HG02981 (cell line): ENCODE measurements at regions not wholly inside any gene's neighbourhood (a gene's known extent, or its start where the extent isn't known, plus 50 kb on each side); places are given as distances from the start of the nearest gene placed in this dataset.
"Not testable (repeated sequence)": the region's sequence is repeated elsewhere in the genome, so short reads cannot be mapped to it uniquely, and the experiment has no call there.

Experiments used
- ATAC-seq: cut with Tn5 transposase; IDR thresholded peaks from one replicate; pipeline ENCODE4 v1.9.1; 2021; ENCODE audit warnings: mild to moderate bottlenecking, moderate library complexity; ENCODE audit not compliant: unreplicated experiment

DNA sequence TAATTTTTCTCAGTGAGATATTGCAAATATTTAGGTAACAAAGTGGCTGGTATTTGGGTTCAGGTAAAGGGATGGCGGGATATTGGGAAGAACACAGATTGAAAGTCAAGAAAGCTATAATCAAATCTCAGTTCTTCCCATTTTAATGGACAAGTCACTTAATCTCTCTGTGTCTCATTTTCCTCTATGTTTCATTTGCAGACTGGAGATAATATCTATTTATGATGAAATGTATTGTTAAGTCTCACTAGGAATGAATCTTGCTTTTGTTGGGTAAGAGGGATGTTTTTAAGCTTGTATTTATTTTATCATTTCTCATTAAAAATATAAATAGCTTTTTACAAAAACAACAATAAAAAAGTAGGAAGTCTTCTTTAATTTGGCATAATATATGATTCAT is 175.4 kb downstream of the ISL1 start:
- ATAC-seq, result no peak

- no peak for ATAC-seq
Measured at GRCh38 chr5:51559339-51559738, 176.1 kb downstream of the ISL1 start.

DNA sequence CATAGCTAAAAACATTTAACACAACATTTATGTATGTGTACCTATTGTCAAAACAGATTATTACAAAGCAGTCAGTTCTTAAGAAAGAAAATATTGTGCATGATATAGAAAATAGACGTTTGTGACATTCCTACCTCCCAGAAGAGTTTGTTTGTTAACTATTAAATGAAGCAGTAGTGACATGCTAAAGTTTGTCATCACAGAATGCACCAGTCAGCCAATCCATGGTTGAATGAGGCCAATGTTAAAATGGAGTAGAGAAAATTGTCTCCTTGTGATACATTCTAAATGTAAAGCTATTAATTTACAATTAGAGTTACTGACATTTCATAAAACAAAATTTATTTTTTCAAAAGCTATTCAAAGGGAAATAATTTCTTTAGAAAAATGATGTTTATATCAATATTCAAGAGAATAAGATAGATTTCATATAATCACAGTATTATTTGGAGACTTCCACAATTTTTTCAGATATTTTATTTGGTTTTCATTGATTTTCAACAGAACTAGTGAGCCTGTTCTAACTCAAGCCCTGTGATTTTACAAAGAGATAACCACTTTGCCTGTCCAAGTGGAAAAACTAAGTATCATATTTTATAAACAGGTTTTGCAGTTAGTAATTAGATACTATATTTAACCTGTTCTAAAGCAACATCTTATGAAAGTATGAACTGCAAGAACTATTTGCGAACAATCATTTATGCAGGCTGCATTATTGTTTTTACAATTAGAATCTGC is 176.8 kb downstream of the ISL1 start:
- ATAC-seq, result no peak

- no peak for ATAC-seq
Measured at GRCh38 chr5:51566953-51567352, 183.7 kb downstream of the ISL1 start.

- no peak for ATAC-seq
Measured at GRCh38 chr5:51567636-51568035, 184.4 kb downstream of the ISL1 start.

DNA sequence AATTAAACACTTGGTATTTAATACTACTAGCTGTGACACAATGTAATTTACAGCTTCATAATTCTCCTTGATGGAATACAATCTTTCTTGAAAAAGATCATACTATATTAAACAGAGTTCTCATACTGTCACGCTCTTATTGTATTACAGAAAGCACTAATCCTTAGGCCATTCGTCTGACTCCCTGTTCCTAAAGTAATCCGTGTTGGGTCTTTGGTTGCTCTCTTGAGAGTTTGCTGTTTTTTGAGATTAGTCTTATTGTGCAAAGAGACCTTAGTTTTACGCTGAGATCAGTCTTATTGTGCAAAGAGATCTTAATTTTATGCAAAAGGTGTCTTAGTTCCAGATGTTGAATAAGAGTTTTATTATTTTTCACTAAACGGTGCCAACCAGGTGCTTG is 190.6 kb downstream of the ISL1 start:
- no peak for ATAC-seq

DNA sequence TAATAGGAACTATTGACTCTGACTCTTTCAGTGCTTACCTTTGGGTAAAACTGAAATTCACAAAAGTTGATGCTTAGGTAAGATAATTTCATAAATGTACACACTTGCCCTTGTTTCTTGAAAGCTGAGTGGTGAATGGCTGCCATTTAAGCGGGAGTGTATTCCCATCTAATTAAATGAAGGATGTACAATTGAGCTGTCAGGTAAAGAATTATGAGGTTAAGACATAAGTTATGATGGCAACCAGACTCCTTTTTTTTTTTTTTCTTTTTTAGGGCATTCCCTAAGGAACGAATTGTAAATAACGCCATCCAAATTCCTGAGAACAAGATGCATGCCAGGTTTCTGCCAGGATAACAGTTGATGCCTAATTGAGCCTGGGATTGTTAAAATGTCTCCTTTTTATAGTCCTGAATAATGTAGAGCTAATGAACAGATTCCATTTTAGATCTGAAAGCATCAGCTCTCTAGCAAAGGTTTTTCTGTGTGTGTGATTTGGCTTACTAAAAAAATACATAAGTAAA is 199.7 kb downstream of the ISL1 start:
- ATAC-seq, result no peak

DNA sequence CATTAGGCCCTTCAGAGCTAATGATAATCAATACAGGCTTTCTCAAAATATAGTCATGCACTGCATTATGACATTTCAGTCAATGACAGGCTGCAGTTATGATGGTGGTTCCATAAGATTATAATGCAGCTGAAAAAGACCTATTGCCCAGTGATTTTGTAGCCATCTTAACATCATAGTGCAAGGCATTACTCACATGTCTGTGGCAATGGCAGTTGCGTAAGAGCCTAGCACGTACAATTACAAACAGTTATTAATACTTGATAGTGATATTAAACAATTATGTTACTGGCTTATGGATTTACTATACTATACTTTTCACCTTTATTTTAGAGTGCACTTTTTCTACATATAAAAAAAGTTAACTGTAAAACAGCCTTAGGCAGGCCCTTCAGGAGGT is 214.8 kb downstream of the ISL1 start:
- ATAC-seq, result no peak

- no peak for ATAC-seq
Measured at GRCh38 chr5:51599587-51599986, 216.3 kb downstream of the ISL1 start.

- ATAC-seq, result no peak
Measured at GRCh38 chr5:51604324-51604723, 221.1 kb downstream of the ISL1 start.

DNA sequence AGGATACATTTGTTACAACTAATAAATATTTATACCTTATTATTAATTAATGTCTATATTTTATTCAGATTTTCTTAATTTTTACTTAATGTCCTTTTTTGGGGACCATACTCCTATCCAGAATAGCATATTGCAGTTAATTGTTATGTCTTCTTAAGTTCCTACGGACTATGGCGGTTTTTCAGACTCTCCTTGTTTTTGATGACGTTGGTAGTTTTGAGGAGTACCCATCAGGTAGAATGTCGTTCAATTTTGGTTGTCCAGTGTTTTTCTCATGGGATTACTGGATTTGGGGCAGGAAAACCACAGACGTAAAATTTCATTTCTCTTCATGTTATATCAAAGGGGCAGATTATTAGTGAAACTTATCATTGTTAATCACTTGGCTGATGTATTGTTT is 223.7 kb downstream of the ISL1 start:
- ATAC-seq, result no peak

GRCh38 chr5:51618234-51618633 is 235.0 kb downstream of the ISL1 start:
- ATAC-seq, result no peak

DNA sequence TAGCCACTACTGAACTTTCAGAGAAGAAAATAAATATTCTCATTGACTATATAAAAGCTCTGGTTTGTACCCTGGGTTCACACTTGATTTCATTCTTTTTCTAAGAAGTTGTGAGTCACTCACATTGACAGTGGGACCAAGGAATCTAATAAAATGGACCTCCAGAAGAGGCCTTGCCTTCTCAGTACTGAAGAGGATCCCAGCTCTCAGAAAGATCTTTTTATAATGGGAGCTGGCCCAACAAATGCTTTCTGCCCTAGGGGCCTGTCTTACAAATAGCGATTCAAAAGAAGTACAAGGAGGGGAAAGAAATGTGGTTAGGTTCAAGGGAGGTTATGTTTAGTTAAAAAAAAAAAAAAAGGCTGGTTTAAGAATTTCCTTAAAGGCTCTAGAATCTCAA is 237.9 kb downstream of the ISL1 start:
- no peak for ATAC-seq

- ATAC-seq, result no peak
Measured at GRCh38 chr5:51622161-51622790, 239.0 kb downstream of the ISL1 start.

GRCh38 chr5:51625224-51625968 is 242.1 kb downstream of the ISL1 start:
- no peak for ATAC-seq

- ATAC-seq, result no peak
Measured at GRCh38 chr5:51632027-51632426, 248.8 kb downstream of the ISL1 start.

- no peak for ATAC-seq
Measured at GRCh38 chr5:51632793-51633192, 249.5 kb downstream of the ISL1 start.

DNA sequence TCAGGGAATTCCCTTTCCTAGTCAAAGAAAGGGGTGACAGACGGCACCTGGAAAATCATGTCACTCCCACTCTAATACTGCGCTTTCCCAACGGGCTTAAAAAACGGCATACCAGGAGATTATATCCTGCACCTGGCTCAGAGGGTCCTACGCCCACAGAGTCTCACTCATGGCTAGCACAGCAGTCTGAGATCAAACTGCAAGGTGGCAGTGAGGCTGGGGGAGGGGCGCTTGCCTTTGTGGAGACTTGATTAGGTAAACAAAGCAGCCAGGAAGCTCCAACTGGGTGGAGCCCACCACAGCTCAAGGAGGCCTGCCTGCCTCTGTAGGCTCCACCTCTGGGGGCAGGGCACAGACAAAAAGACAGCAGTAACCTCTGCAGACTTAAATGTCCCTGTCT is 253.7 kb downstream of the ISL1 start:
- not testable (repeated sequence) for ATAC-seq

- no peak for ATAC-seq
Measured at GRCh38 chr5:51644976-51645375, 261.7 kb downstream of the ISL1 start.

DNA sequence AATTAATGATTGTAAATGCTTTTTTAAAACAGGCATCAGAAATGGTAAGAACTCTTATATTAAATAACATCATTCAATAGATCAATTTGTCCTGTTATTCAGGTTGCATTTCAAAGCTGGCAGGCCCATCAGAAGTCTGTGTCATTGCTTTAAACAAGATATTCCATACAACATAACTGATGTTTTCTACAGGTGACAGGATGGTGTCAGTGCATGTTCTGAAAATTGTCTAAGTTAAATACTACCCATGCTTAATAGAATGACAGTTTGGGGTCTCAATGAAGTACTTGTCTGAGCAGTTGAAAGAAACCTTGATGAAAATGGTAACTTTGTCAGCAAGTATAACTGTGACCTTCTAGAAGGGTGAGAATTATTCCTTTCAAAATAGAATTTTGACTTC is 263.2 kb downstream of the ISL1 start:
- no peak for ATAC-seq

DNA sequence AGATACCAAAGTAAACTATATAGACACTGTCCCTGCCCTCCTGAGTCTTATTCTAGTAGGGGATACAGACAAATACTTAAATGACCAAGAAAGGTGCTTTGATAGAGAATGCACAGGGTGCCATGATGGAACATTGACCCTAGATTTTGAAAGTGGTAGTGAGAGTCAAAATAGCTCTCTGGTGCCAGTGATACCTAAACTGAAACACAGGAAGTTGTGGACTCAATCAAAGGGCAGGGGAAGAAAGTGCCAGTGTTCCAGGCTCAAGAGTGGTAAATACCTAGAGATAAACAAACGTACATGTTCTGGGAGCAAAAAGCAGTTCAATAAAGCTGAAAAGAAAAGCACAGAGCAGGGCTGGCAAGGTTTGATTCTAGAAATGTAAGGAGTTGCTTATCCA is 267.6 kb downstream of the ISL1 start:
- no peak for ATAC-seq

GRCh38 chr5:51651476-51651875 is 268.2 kb downstream of the ISL1 start:
- ATAC-seq, result no peak
